Activated CD4-positive, alpha-beta T cell treated with anti-CD3 and anti-CD28 coated beads for 48 hours (primary cell): ENCODE measurements at regions not wholly inside any gene's neighbourhood (a gene's known extent, or its start where the extent isn't known, plus 50 kb on each side); places are given as distances from the start of the nearest gene placed in this dataset.

Experiments
- DNase-seq: peaks from one replicate; pipeline ENCODE4 v3.0.0-alpha.2; 2020

- DNase-seq, result no peak
Observed at GRCh38 chr10:36681751-36682632, 443.4 kb upstream of the ANKRD30A start.

- DNase-seq, result no peak
Observed at GRCh38 chr10:36679554-36679953, 445.8 kb upstream of the ANKRD30A start.

- DNase-seq, result no peak
Observed at GRCh38 chr10:36677431-36677768, 448.0 kb upstream of the ANKRD30A start.

GRCh38 chr10:36676756-36677430 is 448.5 kb upstream of the ANKRD30A start:
- DNase-seq, result no peak

GRCh38 chr10:36676321-36676720 is 449.1 kb upstream of the ANKRD30A start:
- DNase-seq, result no peak

GRCh38 chr10:36675458-36675880 is 449.9 kb upstream of the ANKRD30A start:
- no peak for DNase-seq

GRCh38 chr10:36671607-36672006 is 453.8 kb upstream of the ANKRD30A start:
- no peak for DNase-seq

GRCh38 chr10:36670621-36671402 is 454.6 kb upstream of the ANKRD30A start:
- DNase-seq, result no peak

- no peak for DNase-seq
Observed at GRCh38 chr10:36669615-36670352, 455.6 kb upstream of the ANKRD30A start.

- no peak for DNase-seq
Observed at GRCh38 chr10:36666451-36666850, 458.9 kb upstream of the ANKRD30A start.

GRCh38 chr10:36662571-36662970 is 462.8 kb upstream of the ANKRD30A start:
- no peak for DNase-seq

- DNase-seq, result no peak
Observed at GRCh38 chr10:36650274-36650673, 475.1 kb upstream of the ANKRD30A start.

- DNase-seq, result no peak
Observed at GRCh38 chr10:36647540-36647939, 477.9 kb upstream of the ANKRD30A start.

- no peak for DNase-seq
Observed at GRCh38 chr10:36640626-36641025, 484.8 kb upstream of the ANKRD30A start.

- no peak for DNase-seq
Observed at GRCh38 chr10:36638462-36639155, 486.8 kb upstream of the ANKRD30A start.

GRCh38 chr10:36636879-36637278 is 488.5 kb upstream of the ANKRD30A start:
- DNase-seq, result no peak

- DNase-seq, result no peak
Observed at GRCh38 chr10:36636285-36636839, 489.0 kb upstream of the ANKRD30A start.

- no peak for DNase-seq
Observed at GRCh38 chr10:36634916-36635315, 490.5 kb upstream of the ANKRD30A start.

GRCh38 chr10:36630267-36630666 is 495.1 kb upstream of the ANKRD30A start:
- DNase-seq, result no peak

- no peak for DNase-seq
Observed at GRCh38 chr10:36629476-36629875, 495.9 kb upstream of the ANKRD30A start.

GRCh38 chr10:36624551-36625100 is 500.8 kb upstream of the ANKRD30A start:
- DNase-seq, result no peak

- no peak for DNase-seq
Observed at GRCh38 chr10:36621346-36621745, 504.1 kb upstream of the ANKRD30A start.
